Panc1 (cell line): ENCODE measurements at regions not wholly inside any gene's neighbourhood (a gene's known extent, or its start where the extent isn't known, plus 50 kb on each side); places are given as distances from the start of the nearest gene placed in this dataset.

ENCODE experiments used
- ATAC-seq: fragments of 200-7000 bp; cut with Tn5 transposase; 2 replicates; pipeline ENCODE4 v1.9.1; 2020; ENCODE audit warnings: mild to moderate bottlenecking, moderate library complexity
- BruUV-seq: library from RNA; stranded (reverse); fragments of 400-500 nt; replicated peaks from 2 replicates; lab custom pipeline; 2021; lab: Mats Ljungman, UMichigan
- CTCF ChIA-PET: fragments of 300-600 bp; sonication (Branson Sonifier 250); formaldehyde crosslinking; loops from one replicate; lab custom pipeline; 2022; ENCODE audit warnings: antibody characterized with exemption; lab: Charles Lee
- POLR2A ChIA-PET: fragments of 300-600 bp; sonication (Branson Sonifier 250); formaldehyde crosslinking; loops from one replicate; lab custom pipeline; 2022; ENCODE audit warnings: antibody characterized with exemption; lab: Charles Lee
- DNase-seq: peaks from one replicate; pipeline ENCODE4 v3.0.0-alpha.2; 2010; ENCODE audit warnings: low read depth, low spot score
- H3K27ac ChIP-seq: 2 replicates; pipeline ENCODE4 v1.5.1; 2011; ENCODE audit warnings: mild to moderate bottlenecking, low read length, inconsistent platforms
- H3K27me3 ChIP-seq: fragments of 200-500 bp; sonication (Bioruptor generic); 2 replicates; pipeline ENCODE4 v1.6.0; 2014; ENCODE audit warnings: low read length, inconsistent platforms; ENCODE audit not compliant: control insufficient read depth, insufficient read depth
- H3K36me3 ChIP-seq: fragments of 200-500 bp; sonication (Bioruptor generic); 2 replicates; pipeline ENCODE4 v1.5.1; 2014; ENCODE audit warnings: inconsistent platforms, mild to moderate bottlenecking, low read length, moderate library complexity; ENCODE audit not compliant: control insufficient read depth, insufficient read depth
- H3K4me1 ChIP-seq: 2 replicates; pipeline ENCODE4 v1.5.1; 2011; ENCODE audit warnings: inconsistent platforms, mild to moderate bottlenecking, low read length, moderate library complexity; ENCODE audit not compliant: control insufficient read depth, insufficient read depth
- H3K4me3 ChIP-seq, 2 experiments: 2 replicates each; pipeline ENCODE4 v1.5.1; 2011 to 2012; ENCODE audit warnings: low read depth in 2 of 2, low read length in 2 of 2, mild to moderate bottlenecking in 2 of 2, inconsistent platforms in 1 of 2, moderate library complexity in 1 of 2
- H3K9me3 ChIP-seq: fragments of 200-500 bp; sonication (Bioruptor generic); 2 replicates; pipeline ENCODE4 v1.5.1; 2014; ENCODE audit warnings: low read depth, mild to moderate bottlenecking, inconsistent platforms, low read length, moderate library complexity; ENCODE audit not compliant: control insufficient read depth, insufficient read depth
- POLR2AphosphoS5 ChIP-seq: IDR thresholded peaks from 2 replicates; pipeline ENCODE4 v1.6.1; 2012; ENCODE audit warnings: mild to moderate bottlenecking, low read depth, low read length, moderate library complexity
- SIN3A ChIP-seq: IDR thresholded peaks from 2 replicates; pipeline ENCODE4 v1.6.1; 2012; ENCODE audit warnings: low read depth, mild to moderate bottlenecking, low read length, moderate library complexity, borderline replicate concordance; ENCODE audit not compliant: insufficient read depth
- TCF7L2 ChIP-seq: IDR thresholded peaks from 2 replicates; pipeline ENCODE4 v1.6.1; 2011; ENCODE audit warnings: mild to moderate bottlenecking, low read depth, low read length, inconsistent platforms
- in situ Hi-C: cut with HindIII; loops from 2 replicates; pipeline ENCODE4 v1.10.0; 2016; ENCODE audit warnings: low sequenced_read_pairs, low pct_unique_long_range_greater_than_20kb
- intact Hi-C: fragments of 100-400 bp; cut with micrococcal nuclease; formaldehyde crosslinking; loops from one replicate; pipeline ENCODE4 v1.10.0; 2022; ENCODE audit not compliant: unreplicated experiment
- TF ChIP-seq, protein P1 (sequence below), 2 experiments: IDR thresholded peaks; 2 replicates each; pipeline ENCODE4 v1.6.1; 2011 to 2012; ENCODE audit warnings: low read depth in 2 of 2, control low read depth in 1 of 2, low read length in 1 of 2, mild to moderate bottlenecking in 1 of 2, moderate library complexity in 1 of 2; ENCODE audit not compliant: insufficient read depth in 1 of 2
- TF ChIP-seq, protein P2 (sequence below): fragments of 450-650 bp; IDR thresholded peaks from 2 replicates; pipeline ENCODE4 v1.5.1; 2017; ENCODE audit warnings: mild to moderate bottlenecking

DNA sequence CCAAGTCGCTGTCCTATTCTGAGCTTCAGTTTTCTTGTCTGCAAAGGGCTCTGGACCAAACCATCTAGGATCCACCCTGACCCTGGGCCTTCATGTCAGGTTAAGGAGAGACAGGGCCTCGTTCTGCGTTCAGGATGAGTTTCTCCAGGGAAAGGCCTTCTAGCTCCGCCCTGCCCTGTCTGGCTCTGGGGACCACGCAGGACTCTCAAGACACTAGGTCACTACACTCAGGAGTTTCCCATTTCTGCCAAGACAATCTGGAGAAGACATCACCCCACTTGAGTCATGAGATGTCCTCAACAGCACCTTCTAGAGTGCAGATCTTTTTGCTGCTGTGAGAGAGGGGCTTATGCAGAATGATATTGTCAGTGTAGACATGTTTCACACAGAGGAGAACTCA, 53.2 kb upstream of the KCNMB1 start:
- no peak overlapping the region for H3K27ac ChIP-seq
- in situ Hi-C loops: no loop called here
- intact Hi-C loops: no loop called here
- no peaks in the 10 kb centered on the region for H3K9me3 ChIP-seq
- DNase-seq (no peak), ATAC-seq (no peak)
- H3K27me3 ChIP-seq: no peaks in the 10 kb centered on the region
- ChIA-PET POLR2A (no interaction called here), CTCF (no interaction called here)
- TF ChIP-seq, protein P1, sequence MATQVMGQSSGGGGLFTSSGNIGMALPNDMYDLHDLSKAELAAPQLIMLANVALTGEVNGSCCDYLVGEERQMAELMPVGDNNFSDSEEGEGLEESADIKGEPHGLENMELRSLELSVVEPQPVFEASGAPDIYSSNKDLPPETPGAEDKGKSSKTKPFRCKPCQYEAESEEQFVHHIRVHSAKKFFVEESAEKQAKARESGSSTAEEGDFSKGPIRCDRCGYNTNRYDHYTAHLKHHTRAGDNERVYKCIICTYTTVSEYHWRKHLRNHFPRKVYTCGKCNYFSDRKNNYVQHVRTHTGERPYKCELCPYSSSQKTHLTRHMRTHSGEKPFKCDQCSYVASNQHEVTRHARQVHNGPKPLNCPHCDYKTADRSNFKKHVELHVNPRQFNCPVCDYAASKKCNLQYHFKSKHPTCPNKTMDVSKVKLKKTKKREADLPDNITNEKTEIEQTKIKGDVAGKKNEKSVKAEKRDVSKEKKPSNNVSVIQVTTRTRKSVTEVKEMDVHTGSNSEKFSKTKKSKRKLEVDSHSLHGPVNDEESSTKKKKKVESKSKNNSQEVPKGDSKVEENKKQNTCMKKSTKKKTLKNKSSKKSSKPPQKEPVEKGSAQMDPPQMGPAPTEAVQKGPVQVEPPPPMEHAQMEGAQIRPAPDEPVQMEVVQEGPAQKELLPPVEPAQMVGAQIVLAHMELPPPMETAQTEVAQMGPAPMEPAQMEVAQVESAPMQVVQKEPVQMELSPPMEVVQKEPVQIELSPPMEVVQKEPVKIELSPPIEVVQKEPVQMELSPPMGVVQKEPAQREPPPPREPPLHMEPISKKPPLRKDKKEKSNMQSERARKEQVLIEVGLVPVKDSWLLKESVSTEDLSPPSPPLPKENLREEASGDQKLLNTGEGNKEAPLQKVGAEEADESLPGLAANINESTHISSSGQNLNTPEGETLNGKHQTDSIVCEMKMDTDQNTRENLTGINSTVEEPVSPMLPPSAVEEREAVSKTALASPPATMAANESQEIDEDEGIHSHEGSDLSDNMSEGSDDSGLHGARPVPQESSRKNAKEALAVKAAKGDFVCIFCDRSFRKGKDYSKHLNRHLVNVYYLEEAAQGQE (IDR thresholded peaks at IDR 0.05; ENCODE audit: insufficient read depth in 1 of 2, low read depth in 2 of 2, low read length in 1 of 2): no peak
- TF ChIP-seq, protein P2, sequence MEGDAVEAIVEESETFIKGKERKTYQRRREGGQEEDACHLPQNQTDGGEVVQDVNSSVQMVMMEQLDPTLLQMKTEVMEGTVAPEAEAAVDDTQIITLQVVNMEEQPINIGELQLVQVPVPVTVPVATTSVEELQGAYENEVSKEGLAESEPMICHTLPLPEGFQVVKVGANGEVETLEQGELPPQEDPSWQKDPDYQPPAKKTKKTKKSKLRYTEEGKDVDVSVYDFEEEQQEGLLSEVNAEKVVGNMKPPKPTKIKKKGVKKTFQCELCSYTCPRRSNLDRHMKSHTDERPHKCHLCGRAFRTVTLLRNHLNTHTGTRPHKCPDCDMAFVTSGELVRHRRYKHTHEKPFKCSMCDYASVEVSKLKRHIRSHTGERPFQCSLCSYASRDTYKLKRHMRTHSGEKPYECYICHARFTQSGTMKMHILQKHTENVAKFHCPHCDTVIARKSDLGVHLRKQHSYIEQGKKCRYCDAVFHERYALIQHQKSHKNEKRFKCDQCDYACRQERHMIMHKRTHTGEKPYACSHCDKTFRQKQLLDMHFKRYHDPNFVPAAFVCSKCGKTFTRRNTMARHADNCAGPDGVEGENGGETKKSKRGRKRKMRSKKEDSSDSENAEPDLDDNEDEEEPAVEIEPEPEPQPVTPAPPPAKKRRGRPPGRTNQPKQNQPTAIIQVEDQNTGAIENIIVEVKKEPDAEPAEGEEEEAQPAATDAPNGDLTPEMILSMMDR: no peak
- no peak for TF ChIP-seq POLR2AphosphoS5
- TF ChIP-seq SIN3A: no peak
- TF ChIP-seq TCF7L2: no peak
- no TSS peak for BruUV-seq
- no peaks in the 10 kb centered on the region for H3K36me3 ChIP-seq
- H3K4me3 ChIP-seq: no peak overlapping the region
- no peaks in the 10 kb centered on the region for H3K4me1 ChIP-seq

DNA sequence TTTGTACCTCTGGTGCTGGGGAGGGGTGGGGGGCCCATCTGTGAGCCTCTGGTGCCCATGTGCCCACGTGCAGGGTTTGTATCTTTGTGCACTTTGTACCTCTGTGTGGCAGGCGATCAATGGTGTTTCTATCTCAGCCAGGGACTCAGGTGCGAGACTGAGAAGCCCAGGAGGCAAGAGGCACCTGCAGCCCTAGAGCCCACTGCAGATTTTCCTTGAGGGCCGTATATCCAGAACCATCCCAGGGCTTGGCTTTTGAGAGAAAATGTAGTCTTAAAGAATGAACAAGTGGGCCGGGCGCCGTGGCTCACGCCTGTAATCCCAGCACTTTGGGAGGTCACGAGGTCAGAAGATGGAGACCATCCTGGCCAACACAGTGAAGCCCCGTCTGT, 52.2 kb upstream of the KCNMB1 start:
- POLR2A ChIA-PET: no interaction called here
- BruUV-seq: no TSS peak
- Histone ChIP-seq H3K27me3 (no peaks in the 10 kb centered on the region), H3K4me1 (no peaks in the 10 kb centered on the region), H3K36me3 (no peaks in the 10 kb centered on the region), H3K27ac (no peak overlapping the region), H3K4me3 (no peak overlapping the region), H3K9me3 (no peaks in the 10 kb centered on the region)
- intact Hi-C loops (no loop called here), in situ Hi-C loops (no loop called here)
- ATAC-seq (no peak), DNase-seq (no peak)
- TF ChIP-seq TCF7L2 (no peak), SIN3A (no peak), POLR2AphosphoS5 (no peak)
- TF ChIP-seq, protein P2: no peak
- TF ChIP-seq, protein P1 (IDR thresholded peaks at IDR 0.05; ENCODE audit: insufficient read depth in 1 of 2, low read depth in 2 of 2, low read length in 1 of 2): no peak
- CTCF ChIA-PET: no interaction called here
